SK-N-SH (cell line): ENCODE measurements at regions not wholly inside any gene's neighbourhood (a gene's known extent, or its start where the extent isn't known, plus 50 kb on each side); places are given as distances from the start of the nearest gene placed in this dataset.
"Not testable (repeated sequence)": the region's sequence is repeated elsewhere in the genome, so short reads cannot be mapped to it uniquely, and the experiment has no call there.

Experiments used
- CTCF ChIA-PET: fragments of 300-600, 350-600 bp; formaldehyde crosslinking; extraction: SDS; loops from one replicate; lab custom pipeline; 2021; lab: Yijun Ruan, JAX
- POLR2A ChIA-PET: fragments of 350-600 bp; sonication (Branson Sonifier 250); formaldehyde crosslinking; extraction: SDS; loops from one replicate; lab custom pipeline; 2020; ENCODE audit warnings: antibody characterized with exemption, inconsistent platforms; lab: Yijun Ruan, JAX
- DNase-seq: peaks from one replicate; pipeline ENCODE4 v3.0.0; 2012
- H2AFZ ChIP-seq: fragments of 200-600 bp; sonication (generic); 2 replicates; pipeline ENCODE4 v1.8.1; 2016; ENCODE audit warnings: antibody characterized with exemption, mild to moderate bottlenecking, low read depth
- H3F3A ChIP-seq: fragments of 200-600 bp; sonication (generic); replicated peaks from 2 replicates; pipeline ENCODE3; 2016; ENCODE audit warnings: antibody characterized with exemption, mild to moderate bottlenecking; ENCODE audit not compliant: insufficient read depth
- H3K27ac ChIP-seq, 2 experiments: fragments of 200-500 bp in 1 of 2; fragments of 200-600 bp in 1 of 2; sonication (Bioruptor generic) in 1 of 2; sonication (generic), shearing (Covaris generic) in 1 of 2; 2 replicates each; pipeline versions ENCODE4 v1.5.1 to v1.6.1; 2014 to 2016; ENCODE audit warnings: low read depth in 2 of 2, inconsistent platforms in 1 of 2, low read length in 1 of 2, mild to moderate bottlenecking in 1 of 2, mixed read lengths in 1 of 2
- H3K27me3 ChIP-seq: fragments of 200-600 bp; sonication (generic), shearing (Covaris generic); 2 replicates; pipeline ENCODE4 v1.6.1; 2016; ENCODE audit warnings: mixed run types; ENCODE audit not compliant: insufficient read depth
- H3K36me3 ChIP-seq, 2 experiments: fragments of 200-500 bp in 1 of 2; fragments of 200-600 bp in 1 of 2; sonication (Bioruptor generic) in 1 of 2; sonication (generic) in 1 of 2; replicated peaks in 1 of 2; 2 replicates each; pipeline versions ENCODE3 to v1.5.1; 2014 to 2016; ENCODE audit warnings: low read length in 1 of 2, mild to moderate bottlenecking in 1 of 2; ENCODE audit not compliant: insufficient read depth in 2 of 2, control insufficient read depth in 1 of 2
- H3K4me1 ChIP-seq, 2 experiments: fragments of 200-500 bp in 1 of 2; fragments of 200-600 bp in 1 of 2; sonication (Bioruptor generic) in 1 of 2; sonication (generic), shearing (Covaris generic) in 1 of 2; 2 replicates each; pipeline versions ENCODE4 v1.5.1 to v1.6.1; 2014 to 2016; ENCODE audit warnings: low read depth in 1 of 2, low read length in 1 of 2, mixed run types in 1 of 2; ENCODE audit not compliant: insufficient read depth in 2 of 2, control insufficient read depth in 1 of 2
- H3K4me2 ChIP-seq: fragments of 200-600 bp; sonication (generic), shearing (Covaris generic); 2 replicates; pipeline ENCODE4 v1.6.1; 2017; ENCODE audit warnings: mixed run types
- H3K4me3 ChIP-seq, 2 experiments: fragments of 200-500 bp in 1 of 2; fragments of 200-600 bp in 1 of 2; sonication (Bioruptor generic) in 1 of 2; sonication (generic), shearing (Covaris generic) in 1 of 2; 2 replicates each; pipeline versions ENCODE4 v1.5.1 to v1.8.1; 2014 to 2016; ENCODE audit warnings: low read depth in 2 of 2, inconsistent platforms in 1 of 2, low read length in 1 of 2, mild to moderate bottlenecking in 1 of 2, mixed read lengths in 1 of 2, moderate library complexity in 1 of 2
- H3K79me2 ChIP-seq: fragments of 200-600 bp; sonication (generic); 2 replicates; pipeline ENCODE4 v1.8.1; 2017; ENCODE audit warnings: mild to moderate bottlenecking; ENCODE audit not compliant: insufficient read depth
- H3K9ac ChIP-seq: fragments of 200-600 bp; sonication (generic); 2 replicates; pipeline ENCODE4 v1.6.1; 2017; ENCODE audit warnings: mixed run types
- H3K9me2 ChIP-seq: fragments of 200-600 bp; sonication (generic); 2 replicates; pipeline ENCODE4 v1.6.1; 2017; ENCODE audit warnings: mixed run types
- H3K9me3 ChIP-seq: fragments of 200-600 bp; sonication (generic); 2 replicates; pipeline ENCODE4 v1.6.1; 2017; ENCODE audit warnings: mixed run types, mild to moderate bottlenecking, moderate library complexity
- H4K20me1 ChIP-seq: fragments of 200-600 bp; sonication (generic); 2 replicates; pipeline ENCODE4 v1.6.1; 2017; ENCODE audit warnings: mild to moderate bottlenecking, mixed run types; ENCODE audit not compliant: insufficient read depth
- MAX ChIP-seq: IDR thresholded peaks from 2 replicates; pipeline ENCODE4 v1.4.0; 2012; ENCODE audit warnings: low read depth
- WGBS: methylation state at CpG from one replicate; pipeline ENCODE4 v1.1.6; 2017; ENCODE audit warnings: low lambda C conversion rate; 5-methylcytosine and 5-hydroxymethylcytosine counted together

- H3K9me2 ChIP-seq: not testable (repeated sequence)
- peak; percentile 46; the same call in 1 of the 2 replicates for TF ChIP-seq MAX
- TF ChIP-seq, all 33 proteins: peak for 1; not testable (repeated sequence) for 32
- H3K9ac ChIP-seq, CTCF ChIA-PET, H3K4me1 ChIP-seq, POLR2A ChIA-PET, H3K36me3 ChIP-seq, H3K9me3 ChIP-seq, H3F3A ChIP-seq, H3K27ac ChIP-seq, H4K20me1 ChIP-seq, H3K27me3 ChIP-seq, DNase-seq, H3K4me2 ChIP-seq, H3K4me3 ChIP-seq, H2AFZ ChIP-seq: not testable (repeated sequence)
- WGBS: 86% methylated on average over 12 of the region's 12 CpGs
- H3K79me2 ChIP-seq: peaks cover 19% of the 10 kb centered on the region; the same call in 1 of the 2 replicates
Measured at GRCh38 chr9:40578908-40579307, 549.6 kb downstream of the FOXD4L6 start.
